Right lobe of liver (tissue), 6 donors: ENCODE measurements at regions not wholly inside any gene's neighbourhood (a gene's known extent, or its start where the extent isn't known, plus 50 kb on each side); places are given as distances from the start of the nearest gene placed in this dataset.

Experiments
- ATAC-seq, 4 donors: fragments of 200-7000 bp; cut with Tn5 transposase; one replicate each; pipeline ENCODE4 v1.9.1; 2020; ENCODE audit warnings: mild to moderate bottlenecking in 4 of 4, moderate library complexity in 4 of 4
- DNase-seq, 3 donors: peaks; one replicate each; pipeline ENCODE4 v3.0.0-alpha.2; 2020
- H3K27ac ChIP-seq, 3 donors: fragments of 200-600 bp; one replicate each; pipeline ENCODE4 v1.8.0; 2022
- H3K27me3 ChIP-seq, 2 donors: fragments of 200-600 bp; one replicate each; pipeline ENCODE4 v1.8.0; 2022
- H3K36me3 ChIP-seq, 4 donors: fragments of 200-600 bp; sonication (generic) in 1 of 4; one replicate each; pipeline versions ENCODE4 v1.5.1 to v1.8.0; 2017 to 2022; ENCODE audit warnings: control low read depth in 1 of 4
- H3K4me1 ChIP-seq, 4 donors: fragments of 200-600 bp; sonication (generic) in 1 of 4; one replicate each; pipeline versions ENCODE4 v1.5.1 to v1.8.0; 2017 to 2022; ENCODE audit warnings: control low read depth in 1 of 4
- H3K4me3 ChIP-seq, 3 donors: fragments of 200-600 bp; one replicate each; pipeline ENCODE4 v1.8.0; 2022
- H3K9me3 ChIP-seq, 4 donors: fragments of 200-600 bp; sonication (generic) in 1 of 4; one replicate each; pipeline versions ENCODE4 v1.5.1 to v1.8.0; 2017 to 2022; ENCODE audit warnings: control low read depth in 1 of 4
- CTCF ChIP-seq, 4 donors: fragments of 200-600 bp in 3 of 4; fragments of 450-650 bp in 1 of 4; IDR thresholded peaks; one replicate each; pipeline versions ENCODE4 v1.5.1 to v1.8.0; 2016 to 2022; ENCODE audit warnings: antibody characterized with exemption in 4 of 4, mild to moderate bottlenecking in 2 of 4
- POLR2A ChIP-seq: fragments of 450-650 bp; IDR thresholded peaks from one replicate; pipeline ENCODE4 v1.6.1; 2017; ENCODE audit warnings: antibody characterized with exemption, mild to moderate bottlenecking
- WGBS: methylation state at CpG from one replicate; pipeline ENCODE4 v1.1.6; 2018; ENCODE audit warnings: low coverage, low lambda C conversion rate; ENCODE audit not compliant: insufficient coverage; ENCODE audit errors: missing lambda C conversion rate; 5-methylcytosine and 5-hydroxymethylcytosine counted together
- intact Hi-C, 2 donors: fragments of 100-400 bp; cut with DNase I; formaldehyde crosslinking; loops; one replicate each; pipeline versions ENCODE4 v1.11.2 to v1.14.1; 2022
- donor health status: DM: no; HTN: yes; CAD: no.
- donor health status: DM: no; HTN: no; CAD: no.
- donor health status: DM: no; HTN: no; CAD: no.
- donor health status: DM: no; HTN: yes; CAD: no.
- donor health status: DM: no; HTN: yes; CAD: no.

GRCh38 chr17:5783851-5784250 is 199.5 kb upstream of the NLRP1 start:
- Histone ChIP-seq H3K27me3 (no peaks in the 10 kb centered on the region), H3K27ac (no peak overlapping the region), H3K36me3 (no peaks in the 10 kb centered on the region), H3K9me3 (no peaks in the 10 kb centered on the region), H3K4me1 (no peaks in the 10 kb centered on the region), H3K4me3 (no peak overlapping the region)
- TF ChIP-seq POLR2A (no peak), CTCF (IDR thresholded peaks at IDR 0.05) (no peak)
- intact Hi-C loops, result no loop called here
- 77% methylated on average over 3 of the region's 3 CpGs for WGBS
- ATAC-seq, result no peak
- DNase-seq, result no peak

GRCh38 chr17:5784791-5785190 is 200.5 kb upstream of the NLRP1 start:
- no peaks in the 10 kb centered on the region for H3K36me3 ChIP-seq
- DNase-seq (no peak), ATAC-seq (no peak)
- 79% methylated on average over 2 of the region's 2 CpGs for whole genome bisulfite sequencing
- no peak overlapping the region for H3K27ac ChIP-seq
- H3K9me3 ChIP-seq, result no peaks in the 10 kb centered on the region
- intact Hi-C loops, result no loop called here
- H3K27me3 ChIP-seq, result no peaks in the 10 kb centered on the region
- H3K4me1 ChIP-seq, result no peaks in the 10 kb centered on the region
- TF ChIP-seq POLR2A (no peak), CTCF (IDR thresholded peaks at IDR 0.05) (no peak)
- H3K4me3 ChIP-seq, result no peak overlapping the region

- WGBS, result 10% methylated on average over 4 of the region's 4 CpGs
- ATAC-seq (no peak), DNase-seq (no peak)
- H3K9me3 ChIP-seq, result no peaks in the 10 kb centered on the region
- H3K36me3 ChIP-seq, result no peaks in the 10 kb centered on the region
- H3K27ac ChIP-seq, result no peak overlapping the region
- TF ChIP-seq CTCF (IDR thresholded peaks at IDR 0.05) (no peak), POLR2A (no peak)
- no peaks in the 10 kb centered on the region for H3K4me1 ChIP-seq
- H3K27me3 ChIP-seq, result no peaks in the 10 kb centered on the region
- H3K4me3 ChIP-seq, result no peak overlapping the region
- intact Hi-C loops, result no loop called here
Observed at GRCh38 chr17:5785338-5785737, 201.0 kb upstream of the NLRP1 start.

GRCh38 chr17:5785867-5786509 is 201.7 kb upstream of the NLRP1 start:
- no peak for TF ChIP-seq POLR2A
- DNase-seq, result no peak
- Histone ChIP-seq H3K36me3 (no peaks in the 10 kb centered on the region), H3K27ac (no peak overlapping the region), H3K4me1 (no peaks in the 10 kb centered on the region), H3K4me3 (no peak overlapping the region), H3K27me3 (no peaks in the 10 kb centered on the region), H3K9me3 (no peaks in the 10 kb centered on the region)
- intact Hi-C loops, result no loop called here
- no peak for ATAC-seq
- 55% methylated on average over 8 of the region's 11 CpGs for WGBS

GRCh38 chr17:5786510-5786875 is 202.2 kb upstream of the NLRP1 start:
- 67% methylated on average over 5 of the region's 6 CpGs for WGBS
- H3K4me3 ChIP-seq, result no peak overlapping the region
- no peaks in the 10 kb centered on the region for H3K4me1 ChIP-seq
- DNase-seq (no peak), ATAC-seq (no peak)
- H3K9me3 ChIP-seq, result no peaks in the 10 kb centered on the region
- H3K27ac ChIP-seq, result no peak overlapping the region
- TF ChIP-seq POLR2A, result no peak
- TF ChIP-seq CTCF (IDR thresholded peaks at IDR 0.05), result no peak
- H3K36me3 ChIP-seq, result no peaks in the 10 kb centered on the region
- intact Hi-C loops, result no loop called here
- no peaks in the 10 kb centered on the region for H3K27me3 ChIP-seq
